WTC11 (cell line): ENCODE measurements at regions not wholly inside any gene's neighbourhood (a gene's known extent, or its start where the extent isn't known, plus 50 kb on each side); places are given as distances from the start of the nearest gene placed in this dataset.

ENCODE experiments used
- ATAC-seq: fragments of 200-7000 bp; cut with Tn5 transposase; 2 replicates; pipeline ENCODE4 v1.10.0; 2021; ENCODE audit warnings: mild to moderate bottlenecking, moderate library complexity
- CTCF ChIA-PET: fragments of 300-600 bp; sonication (Branson Sonifier 250); formaldehyde crosslinking; loops from one replicate; lab custom pipeline; 2021; ENCODE audit warnings: antibody characterized with exemption; lab: Charles Lee
- POLR2A ChIA-PET: fragments of 350-600 bp; sonication (Branson Sonifier 250); formaldehyde crosslinking; loops from one replicate; lab custom pipeline; 2021; ENCODE audit warnings: antibody characterized with exemption; lab: Charles Lee
- DNase-seq: peaks from one replicate; pipeline ENCODE4 v3.0.0; 2021; ENCODE audit warnings: low spot score
- H3K27ac Mint-ChIP-seq: 2 replicates; pipeline ENCODE4 v1.8.0; 2021; ENCODE audit warnings: mixed read lengths
- H3K27me3 Mint-ChIP-seq: 2 replicates; pipeline ENCODE4 v1.8.0; 2021; ENCODE audit warnings: low read depth, mild to moderate bottlenecking, moderate library complexity, mixed read lengths
- H3K36me3 Mint-ChIP-seq: 2 replicates; pipeline ENCODE4 v1.8.0; 2021; ENCODE audit warnings: mixed read lengths
- H3K4me1 Mint-ChIP-seq: 2 replicates; pipeline ENCODE4 v1.8.0; 2022; ENCODE audit warnings: mixed read lengths
- H3K4me3 Mint-ChIP-seq: 2 replicates; pipeline ENCODE4 v1.8.0; 2021; ENCODE audit warnings: mild to moderate bottlenecking, moderate library complexity, mixed read lengths
- H3K9me3 Mint-ChIP-seq: 2 replicates; pipeline ENCODE4 v1.8.0; 2021; ENCODE audit warnings: mixed read lengths
- ATF1 ChIP-seq: sonication (generic); formaldehyde crosslinking; IDR thresholded peaks from 2 replicates; pipeline ENCODE4 v1.8.1; 2023; ENCODE audit warnings: mild to moderate bottlenecking, moderate library complexity, missing genetic modification reagents
- CREB1 ChIP-seq: sonication (generic); formaldehyde crosslinking; IDR thresholded peaks from 2 replicates; pipeline ENCODE4 v1.8.0; 2023; ENCODE audit warnings: mild to moderate bottlenecking, missing genetic modification reagents
- ETV6 ChIP-seq: sonication (generic); formaldehyde crosslinking; IDR thresholded peaks from 2 replicates; pipeline ENCODE4 v1.8.1; 2022; ENCODE audit warnings: mild to moderate bottlenecking, missing genetic modification reagents
- FOXJ3 ChIP-seq: sonication (generic); formaldehyde crosslinking; IDR thresholded peaks from 2 replicates; pipeline ENCODE4 v1.9.0; 2021; ENCODE audit warnings: missing genetic modification reagents, mild to moderate bottlenecking, borderline replicate concordance
- GABPB1 ChIP-seq: sonication (generic); formaldehyde crosslinking; IDR thresholded peaks from 2 replicates; pipeline ENCODE4 v1.8.1; 2023; ENCODE audit warnings: mild to moderate bottlenecking, missing genetic modification reagents
- NR2C2 ChIP-seq: sonication (generic); formaldehyde crosslinking; IDR thresholded peaks from 2 replicates; pipeline ENCODE4 v1.8.0; 2022; ENCODE audit warnings: mild to moderate bottlenecking, missing genetic modification reagents
- NR3C1 ChIP-seq: sonication (generic); formaldehyde crosslinking; conservative IDR thresholded peaks from 2 replicates; pipeline ENCODE4 v1.8.1; 2023; ENCODE audit warnings: low read depth, mild to moderate bottlenecking, missing genetic modification reagents
- OVOL2 ChIP-seq: fragments of 250-450 bp; sonication (Bioruptor Pico); IDR thresholded peaks from 2 replicates; pipeline ENCODE4 v1.9.0; 2021; ENCODE audit warnings: mild to moderate bottlenecking, borderline replicate concordance
- RORB ChIP-seq: fragments of 250-450 bp; sonication (Bioruptor Pico); IDR thresholded peaks from 2 replicates; pipeline ENCODE4 v1.9.0; 2021; ENCODE audit warnings: mild to moderate bottlenecking
- SMAD4 ChIP-seq: sonication (generic); formaldehyde crosslinking; IDR thresholded peaks from 2 replicates; pipeline ENCODE4 v1.8.0; 2022; ENCODE audit warnings: mild to moderate bottlenecking, missing genetic modification reagents
- SOX15 ChIP-seq: fragments of 250-450 bp; sonication (Bioruptor Pico); IDR thresholded peaks from 2 replicates; pipeline ENCODE4 v1.9.0; 2021; ENCODE audit warnings: mild to moderate bottlenecking
- SP1 ChIP-seq: sonication (generic); formaldehyde crosslinking; conservative IDR thresholded peaks from 2 replicates; pipeline ENCODE4 v1.8.1; 2022; ENCODE audit warnings: missing genetic modification reagents
- TEAD1 ChIP-seq: sonication (generic); formaldehyde crosslinking; IDR thresholded peaks from 2 replicates; pipeline ENCODE4 v1.8.0; 2022; ENCODE audit warnings: mild to moderate bottlenecking, missing genetic modification reagents
- TEAD4 ChIP-seq: sonication (generic); formaldehyde crosslinking; IDR thresholded peaks from 2 replicates; pipeline ENCODE4 v1.8.0; 2022; ENCODE audit warnings: mild to moderate bottlenecking, missing genetic modification reagents
- ZNF317 ChIP-seq: sonication (generic); formaldehyde crosslinking; IDR thresholded peaks from 2 replicates; pipeline ENCODE4 v1.8.1; 2023; ENCODE audit warnings: low read depth, mild to moderate bottlenecking, moderate library complexity, missing genetic modification reagents, borderline replicate concordance
- ZNF423 ChIP-seq: fragments of 250-450 bp; sonication (Bioruptor Pico); IDR thresholded peaks from 2 replicates; pipeline ENCODE4 v2.1.2; 2022; ENCODE audit warnings: mild to moderate bottlenecking, moderate library complexity
- TF ChIP-seq, protein P1 (sequence below): sonication (generic); formaldehyde crosslinking; IDR thresholded peaks from 2 replicates; pipeline ENCODE4 v1.8.1; 2022; ENCODE audit warnings: mild to moderate bottlenecking, moderate library complexity, missing genetic modification reagents
- TF ChIP-seq, protein P2 (sequence below): sonication (generic); formaldehyde crosslinking; IDR thresholded peaks from 2 replicates; pipeline ENCODE4 v1.8.0; 2022; ENCODE audit warnings: mild to moderate bottlenecking, missing genetic modification reagents
- TF ChIP-seq, protein P3 (sequence below): sonication (generic); formaldehyde crosslinking; IDR thresholded peaks from 2 replicates; pipeline ENCODE4 v1.8.1; 2023; ENCODE audit warnings: mild to moderate bottlenecking, moderate library complexity, missing genetic modification reagents
- TF ChIP-seq, protein P4 (sequence below): fragments of 250-450 bp; sonication (Bioruptor Pico); IDR thresholded peaks from 2 replicates; pipeline ENCODE4 v1.9.0; 2021; ENCODE audit warnings: mild to moderate bottlenecking
- TF ChIP-seq, protein P5 (sequence below): fragments of 250-450 bp; sonication (Bioruptor Pico); conservative IDR thresholded peaks from 2 replicates; pipeline ENCODE4 v1.9.0; 2021; ENCODE audit warnings: mild to moderate bottlenecking
- TF ChIP-seq, protein P6 (sequence below): fragments of 250-450 bp; sonication (Bioruptor Pico); IDR thresholded peaks from 2 replicates; pipeline ENCODE4 v1.8.0; 2021; ENCODE audit warnings: mild to moderate bottlenecking

DNA sequence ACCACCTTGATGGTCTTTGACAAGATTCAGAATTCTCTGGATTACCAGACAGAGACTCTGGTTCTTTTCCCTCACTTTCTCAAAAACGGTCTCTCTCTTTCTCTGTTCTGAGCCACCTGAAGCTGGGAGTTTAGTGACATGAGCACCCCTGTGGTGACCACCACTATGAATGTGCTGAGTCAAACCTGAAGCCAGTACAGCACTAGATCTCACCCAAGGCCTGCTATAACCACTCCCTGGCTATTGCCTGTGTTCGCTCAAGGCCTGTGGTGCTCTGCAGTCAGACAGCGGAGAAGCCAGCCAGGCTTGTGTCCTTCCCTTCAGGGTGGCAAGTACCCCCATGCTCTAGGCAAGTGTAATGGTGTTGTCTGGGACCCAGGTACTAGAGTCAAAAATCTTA lies 828.9 kb upstream of the NXPH2 start (continued):
- TF ChIP-seq, protein P1, sequence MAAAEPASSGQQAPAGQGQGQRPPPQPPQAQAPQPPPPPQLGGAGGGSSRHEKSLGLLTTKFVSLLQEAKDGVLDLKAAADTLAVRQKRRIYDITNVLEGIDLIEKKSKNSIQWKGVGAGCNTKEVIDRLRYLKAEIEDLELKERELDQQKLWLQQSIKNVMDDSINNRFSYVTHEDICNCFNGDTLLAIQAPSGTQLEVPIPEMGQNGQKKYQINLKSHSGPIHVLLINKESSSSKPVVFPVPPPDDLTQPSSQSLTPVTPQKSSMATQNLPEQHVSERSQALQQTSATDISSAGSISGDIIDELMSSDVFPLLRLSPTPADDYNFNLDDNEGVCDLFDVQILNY (CRISPR knock-in tag), result no peak
- no peak for TF ChIP-seq ZNF317 (CRISPR knock-in tag)

DNA sequence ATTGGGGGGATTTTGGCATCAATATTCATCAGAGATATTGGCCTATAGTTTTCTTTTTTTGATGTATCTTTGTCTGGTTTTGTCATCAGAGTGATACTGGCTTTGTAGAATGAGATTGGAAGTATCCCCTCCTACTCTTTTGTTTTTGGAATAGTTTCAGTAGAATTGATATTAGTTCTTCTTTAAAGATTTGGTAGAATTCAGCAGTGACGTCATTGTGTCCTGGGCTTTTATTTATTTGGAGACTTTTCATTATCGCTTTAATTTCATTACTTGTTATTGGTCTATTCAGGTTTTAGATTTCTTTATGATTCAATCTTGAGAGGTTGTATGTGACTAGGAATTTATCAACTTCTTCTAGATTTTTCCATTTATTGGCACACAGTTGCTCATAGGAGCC lies 825.5 kb upstream of the NXPH2 start:
- ATAC-seq (no peak), DNase-seq (no peak)
- TF ChIP-seq ETV6, result no peak
- no peak for TF ChIP-seq SP1
- peaks cover 10% of the 10 kb centered on the region for H3K4me1 Mint-ChIP-seq
- H3K27me3 Mint-ChIP-seq, result no peaks in the 10 kb centered on the region
- H3K4me3 Mint-ChIP-seq, result no peak overlapping the region
- no peaks in the 10 kb centered on the region for H3K36me3 Mint-ChIP-seq
- ChIA-PET POLR2A (no interaction called here), CTCF (no interaction called here)
- peaks cover 3% of the 10 kb centered on the region; the same call in 1 of the 2 replicates for H3K9me3 Mint-ChIP-seq
- H3K27ac Mint-ChIP-seq, result no peak overlapping the region

DNA sequence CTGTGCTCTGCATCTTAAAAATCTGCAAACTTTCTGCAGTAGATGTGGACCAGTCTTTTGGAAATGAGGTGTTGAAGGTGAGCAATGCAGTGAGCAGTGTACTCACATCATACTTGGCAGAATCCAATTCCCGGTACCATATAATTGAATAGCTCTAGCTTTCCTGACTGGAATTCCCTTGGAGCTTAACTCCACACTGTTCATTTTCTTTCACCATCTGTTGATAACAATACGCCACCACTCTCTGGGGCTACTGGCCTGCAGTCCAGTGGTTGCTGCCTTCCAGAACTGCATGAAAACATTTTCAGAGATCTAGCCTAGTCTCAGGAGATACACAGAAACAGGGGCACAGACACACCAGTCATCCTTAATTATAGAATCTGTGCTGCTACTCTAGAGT lies 820.0 kb upstream of the NXPH2 start:
- H3K27ac Mint-ChIP-seq, result no peak overlapping the region
- ATAC-seq (no peak), DNase-seq (no peak)
- TF ChIP-seq SMAD4, result no peak
- TF ChIP-seq, protein P2, sequence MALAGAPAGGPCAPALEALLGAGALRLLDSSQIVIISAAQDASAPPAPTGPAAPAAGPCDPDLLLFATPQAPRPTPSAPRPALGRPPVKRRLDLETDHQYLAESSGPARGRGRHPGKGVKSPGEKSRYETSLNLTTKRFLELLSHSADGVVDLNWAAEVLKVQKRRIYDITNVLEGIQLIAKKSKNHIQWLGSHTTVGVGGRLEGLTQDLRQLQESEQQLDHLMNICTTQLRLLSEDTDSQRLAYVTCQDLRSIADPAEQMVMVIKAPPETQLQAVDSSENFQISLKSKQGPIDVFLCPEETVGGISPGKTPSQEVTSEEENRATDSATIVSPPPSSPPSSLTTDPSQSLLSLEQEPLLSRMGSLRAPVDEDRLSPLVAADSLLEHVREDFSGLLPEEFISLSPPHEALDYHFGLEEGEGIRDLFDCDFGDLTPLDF, result no peak
- TF ChIP-seq RORB (CRISPR knock-in tag), result no peak
- TF ChIP-seq, protein P3, sequence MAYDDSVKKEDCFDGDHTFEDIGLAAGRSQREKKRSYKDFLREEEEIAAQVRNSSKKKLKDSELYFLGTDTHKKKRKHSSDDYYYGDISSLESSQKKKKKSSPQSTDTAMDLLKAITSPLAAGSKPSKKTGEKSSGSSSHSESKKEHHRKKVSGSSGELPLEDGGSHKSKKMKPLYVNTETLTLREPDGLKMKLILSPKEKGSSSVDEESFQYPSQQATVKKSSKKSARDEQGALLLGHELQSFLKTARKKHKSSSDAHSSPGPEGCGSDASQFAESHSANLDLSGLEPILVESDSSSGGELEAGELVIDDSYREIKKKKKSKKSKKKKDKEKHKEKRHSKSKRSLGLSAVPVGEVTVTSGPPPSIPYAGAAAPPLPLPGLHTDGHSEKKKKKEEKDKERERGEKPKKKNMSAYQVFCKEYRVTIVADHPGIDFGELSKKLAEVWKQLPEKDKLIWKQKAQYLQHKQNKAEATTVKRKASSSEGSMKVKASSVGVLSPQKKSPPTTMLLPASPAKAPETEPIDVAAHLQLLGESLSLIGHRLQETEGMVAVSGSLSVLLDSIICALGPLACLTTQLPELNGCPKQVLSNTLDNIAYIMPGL (CRISPR knock-in tag), result no peak
- no peak for TF ChIP-seq TEAD1 (CRISPR knock-in tag)
- TF ChIP-seq ZNF423 (CRISPR knock-in tag), result no peak
- TF ChIP-seq FOXJ3 (CRISPR knock-in tag), result no peak
- no peak for TF ChIP-seq NR2C2 (CRISPR knock-in tag)
- TF ChIP-seq GABPB1, result no peak
- TF ChIP-seq ZNF317 (CRISPR knock-in tag), result no peak
- no peak for TF ChIP-seq NR3C1 (CRISPR knock-in tag)
- no peaks in the 10 kb centered on the region for H3K4me1 Mint-ChIP-seq
- ChIA-PET CTCF (no interaction called here), POLR2A (no interaction called here)
- H3K27me3 Mint-ChIP-seq, result no peaks in the 10 kb centered on the region
- H3K4me3 Mint-ChIP-seq, result no peak overlapping the region
- peaks cover 14% of the 10 kb centered on the region for H3K9me3 Mint-ChIP-seq
- peaks cover 9% of the 10 kb centered on the region for H3K36me3 Mint-ChIP-seq

DNA sequence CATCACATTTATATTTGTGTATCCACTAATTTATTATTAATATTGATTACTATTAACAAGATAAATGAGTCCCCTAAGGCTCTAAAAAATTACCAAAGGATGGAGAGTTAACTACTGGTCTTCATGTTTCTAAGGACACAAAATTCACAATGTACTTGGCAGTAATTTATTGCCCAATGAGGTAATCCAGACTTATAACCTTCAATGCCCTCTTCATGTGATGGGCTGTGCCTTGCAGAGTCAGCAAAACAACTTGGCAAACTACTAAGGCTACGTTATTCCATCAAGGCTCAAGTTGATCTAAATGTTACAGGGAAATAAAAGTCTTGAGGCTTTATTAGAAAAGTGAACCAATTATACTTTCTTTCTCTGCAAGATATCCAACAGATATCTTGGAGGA lies 804.9 kb upstream of the NXPH2 start:
- H3K27me3 Mint-ChIP-seq, result no peaks in the 10 kb centered on the region
- no peak for DNase-seq
- POLR2A ChIA-PET, result no interaction called here
- H3K36me3 Mint-ChIP-seq, result no peaks in the 10 kb centered on the region; the same call in 1 of the 2 replicates
- no peak overlapping the region for H3K27ac Mint-ChIP-seq
- H3K4me3 Mint-ChIP-seq, result no peak overlapping the region
- CTCF ChIA-PET, result no interaction called here
- H3K9me3 Mint-ChIP-seq, result peaks cover 12% of the 10 kb centered on the region
- ATAC-seq, result no peak
- H3K4me1 Mint-ChIP-seq, result peaks cover 16% of the 10 kb centered on the region
- TF ChIP-seq, protein P4, sequence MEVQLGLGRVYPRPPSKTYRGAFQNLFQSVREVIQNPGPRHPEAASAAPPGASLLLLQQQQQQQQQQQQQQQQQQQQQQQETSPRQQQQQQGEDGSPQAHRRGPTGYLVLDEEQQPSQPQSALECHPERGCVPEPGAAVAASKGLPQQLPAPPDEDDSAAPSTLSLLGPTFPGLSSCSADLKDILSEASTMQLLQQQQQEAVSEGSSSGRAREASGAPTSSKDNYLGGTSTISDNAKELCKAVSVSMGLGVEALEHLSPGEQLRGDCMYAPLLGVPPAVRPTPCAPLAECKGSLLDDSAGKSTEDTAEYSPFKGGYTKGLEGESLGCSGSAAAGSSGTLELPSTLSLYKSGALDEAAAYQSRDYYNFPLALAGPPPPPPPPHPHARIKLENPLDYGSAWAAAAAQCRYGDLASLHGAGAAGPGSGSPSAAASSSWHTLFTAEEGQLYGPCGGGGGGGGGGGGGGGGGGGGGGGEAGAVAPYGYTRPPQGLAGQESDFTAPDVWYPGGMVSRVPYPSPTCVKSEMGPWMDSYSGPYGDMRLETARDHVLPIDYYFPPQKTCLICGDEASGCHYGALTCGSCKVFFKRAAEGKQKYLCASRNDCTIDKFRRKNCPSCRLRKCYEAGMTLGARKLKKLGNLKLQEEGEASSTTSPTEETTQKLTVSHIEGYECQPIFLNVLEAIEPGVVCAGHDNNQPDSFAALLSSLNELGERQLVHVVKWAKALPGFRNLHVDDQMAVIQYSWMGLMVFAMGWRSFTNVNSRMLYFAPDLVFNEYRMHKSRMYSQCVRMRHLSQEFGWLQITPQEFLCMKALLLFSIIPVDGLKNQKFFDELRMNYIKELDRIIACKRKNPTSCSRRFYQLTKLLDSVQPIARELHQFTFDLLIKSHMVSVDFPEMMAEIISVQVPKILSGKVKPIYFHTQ (CRISPR knock-in tag), result no peak
- TF ChIP-seq, protein P5, sequence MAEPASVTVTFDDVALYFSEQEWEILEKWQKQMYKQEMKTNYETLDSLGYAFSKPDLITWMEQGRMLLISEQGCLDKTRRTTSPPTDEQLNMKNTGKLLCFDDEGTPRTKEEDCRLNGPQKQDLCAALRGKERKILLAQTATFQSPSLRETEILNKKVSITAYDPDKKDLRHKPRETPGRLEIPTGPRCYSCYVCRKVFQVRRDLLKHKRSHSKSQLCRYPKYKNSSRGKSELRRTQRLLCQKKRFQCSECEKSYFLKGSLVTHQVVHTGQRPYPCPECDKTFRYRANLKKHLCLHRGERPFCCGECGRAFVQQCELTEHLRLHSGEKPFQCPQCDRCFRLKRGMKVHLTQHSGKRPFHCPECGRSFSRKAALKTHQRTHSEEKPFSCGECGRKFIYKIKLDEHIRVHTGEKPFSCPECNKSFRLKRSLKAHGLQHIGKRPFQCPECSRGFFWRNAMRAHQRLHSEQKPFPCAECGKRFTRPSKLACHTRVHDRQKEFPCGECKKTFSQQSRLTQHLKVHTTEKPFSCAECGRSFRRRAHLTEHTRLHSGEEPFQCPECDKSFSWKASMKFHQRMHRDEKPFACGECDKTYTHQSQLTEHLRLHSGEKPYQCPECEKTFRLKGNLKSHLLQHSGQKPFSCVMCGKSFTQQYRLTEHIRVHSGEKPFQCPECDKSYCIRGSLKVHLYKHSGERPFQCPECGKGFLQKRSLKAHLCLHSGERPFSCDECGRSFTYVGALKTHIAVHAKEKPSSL (CRISPR knock-in tag), result no peak
- TF ChIP-seq CREB1 (CRISPR knock-in tag), result no peak
- TF ChIP-seq TEAD4 (CRISPR knock-in tag), result no peak
- TF ChIP-seq ATF1 (CRISPR knock-in tag), result no peak
- TF ChIP-seq SP1, result no peak
- TF ChIP-seq, protein P6, sequence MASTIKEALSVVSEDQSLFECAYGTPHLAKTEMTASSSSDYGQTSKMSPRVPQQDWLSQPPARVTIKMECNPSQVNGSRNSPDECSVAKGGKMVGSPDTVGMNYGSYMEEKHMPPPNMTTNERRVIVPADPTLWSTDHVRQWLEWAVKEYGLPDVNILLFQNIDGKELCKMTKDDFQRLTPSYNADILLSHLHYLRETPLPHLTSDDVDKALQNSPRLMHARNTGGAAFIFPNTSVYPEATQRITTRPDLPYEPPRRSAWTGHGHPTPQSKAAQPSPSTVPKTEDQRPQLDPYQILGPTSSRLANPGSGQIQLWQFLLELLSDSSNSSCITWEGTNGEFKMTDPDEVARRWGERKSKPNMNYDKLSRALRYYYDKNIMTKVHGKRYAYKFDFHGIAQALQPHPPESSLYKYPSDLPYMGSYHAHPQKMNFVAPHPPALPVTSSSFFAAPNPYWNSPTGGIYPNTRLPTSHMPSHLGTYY (CRISPR knock-in tag), result no peak
- TF ChIP-seq OVOL2 (CRISPR knock-in tag), result no peak
- TF ChIP-seq SOX15 (CRISPR knock-in tag), result no peak
- TF ChIP-seq ZNF423 (CRISPR knock-in tag), result no peak
